Ishikawa (cell line): ENCODE measurements at regions not wholly inside any gene's neighbourhood (a gene's known extent, or its start where the extent isn't known, plus 50 kb on each side); places are given as distances from the start of the nearest gene placed in this dataset.

Experiments used
- CEBPB ChIP-seq: IDR thresholded peaks from 2 replicates; pipeline ENCODE4 v1.6.1; 2012
- CREB1 ChIP-seq: IDR thresholded peaks from 2 replicates; pipeline ENCODE4 v1.6.1; 2012; ENCODE audit warnings: low read depth
- EGR1 ChIP-seq: IDR thresholded peaks from 2 replicates; pipeline ENCODE4 v1.6.1; 2012
- EP300 ChIP-seq: IDR thresholded peaks from 2 replicates; pipeline ENCODE4 v1.6.1; 2012; ENCODE audit warnings: borderline replicate concordance
- NFIC ChIP-seq: IDR thresholded peaks from 2 replicates; pipeline ENCODE4 v1.6.1; 2012
- RAD21 ChIP-seq: IDR thresholded peaks from 2 replicates; pipeline ENCODE4 v1.6.1; 2012; ENCODE audit warnings: low read depth
- TAF1 ChIP-seq: IDR thresholded peaks from 2 replicates; pipeline ENCODE4 v1.6.1; 2012; ENCODE audit warnings: low read depth, mild to moderate bottlenecking
- USF1 ChIP-seq: IDR thresholded peaks from 2 replicates; pipeline ENCODE4 v1.6.1; 2012
- YY1 ChIP-seq: IDR thresholded peaks from 2 replicates; pipeline ENCODE4 v1.6.1; 2012; ENCODE audit warnings: low read depth
- TF ChIP-seq, protein P1 (sequence below): IDR thresholded peaks from 2 replicates; pipeline ENCODE4 v1.6.1; 2012

DNA sequence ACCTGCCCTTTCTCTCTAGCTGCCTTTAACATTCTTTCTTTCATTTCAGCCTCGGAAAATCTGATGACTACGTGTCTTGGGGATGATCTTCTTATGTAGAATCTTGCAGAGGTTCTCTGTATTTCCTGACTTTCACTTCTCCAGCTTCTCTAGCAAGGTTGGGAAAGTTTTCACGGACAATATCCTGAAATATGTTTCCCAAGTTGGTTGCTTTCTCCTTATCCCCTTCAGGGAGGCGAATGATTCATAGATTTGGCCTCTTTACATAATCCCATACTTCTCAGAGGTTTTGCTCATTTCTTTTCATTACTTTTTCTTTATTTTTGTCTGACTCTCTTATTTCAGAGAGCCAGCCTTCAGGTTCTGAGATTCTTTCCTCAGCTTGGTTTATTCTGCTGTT lies 62.1 kb upstream of the CCDC54 start:
- no peak for TF ChIP-seq TAF1

DNA sequence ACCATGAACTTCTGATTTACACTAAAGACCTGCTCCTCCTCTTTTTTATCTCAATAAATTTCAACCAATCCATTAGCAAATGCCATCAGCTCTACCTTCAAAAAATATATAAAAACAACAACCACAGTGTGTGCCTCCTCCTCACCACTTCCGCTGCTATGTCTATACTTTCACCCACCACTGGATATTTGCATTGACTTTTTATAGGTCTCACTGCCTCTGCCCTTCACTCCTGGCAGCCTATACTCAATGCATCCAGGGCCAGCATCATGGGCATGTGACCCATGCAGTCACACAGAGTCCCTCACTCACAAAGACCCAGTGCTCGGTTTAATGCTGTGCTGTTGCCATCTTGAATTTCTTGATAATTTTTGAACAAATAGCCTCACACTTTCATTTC lies 53.5 kb upstream of the CCDC54 start:
- TF ChIP-seq YY1: no peak
- no peak for TF ChIP-seq EP300
- no peak for TF ChIP-seq RAD21
- TF ChIP-seq USF1: no peak
- TF ChIP-seq, protein P1, sequence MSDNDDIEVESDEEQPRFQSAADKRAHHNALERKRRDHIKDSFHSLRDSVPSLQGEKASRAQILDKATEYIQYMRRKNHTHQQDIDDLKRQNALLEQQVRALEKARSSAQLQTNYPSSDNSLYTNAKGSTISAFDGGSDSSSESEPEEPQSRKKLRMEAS: no peak
- TF ChIP-seq CEBPB: no peak
- TF ChIP-seq EGR1: no peak

GRCh38 chr3:107325446-107325845 lies 51.8 kb upstream of the CCDC54 start:
- TF ChIP-seq CREB1 (no peak), CEBPB (no peak), NFIC (no peak)
